H9 (cell line): ENCODE measurements at regions not wholly inside any gene's neighbourhood (a gene's known extent, or its start where the extent isn't known, plus 50 kb on each side); places are given as distances from the start of the nearest gene placed in this dataset.

Experiments used
- DNase-seq: peaks from one replicate; pipeline ENCODE4 v3.0.0-alpha.2; 2017
- H2AFZ ChIP-seq: one replicate; pipeline ENCODE4 v1.6.1; 2013; ENCODE audit warnings: mild to moderate bottlenecking, low read length, control low read depth, moderate library complexity
- H2AK5ac ChIP-seq: 2 replicates; pipeline ENCODE4 v1.6.1; 2013; ENCODE audit warnings: low read length, control low read depth, mixed read lengths; ENCODE audit not compliant: insufficient read length
- H2BK120ac ChIP-seq: one replicate; pipeline ENCODE4 v1.6.1; 2013; ENCODE audit warnings: low read depth, mild to moderate bottlenecking, low read length, control low read depth, inconsistent platforms; ENCODE audit not compliant: poor library complexity, severe bottlenecking
- H2BK12ac ChIP-seq: 2 replicates; pipeline ENCODE4 v1.6.1; 2013; ENCODE audit warnings: low read length, control low read depth, mixed read lengths, low read depth; ENCODE audit not compliant: insufficient read length
- H2BK15ac ChIP-seq: 2 replicates; pipeline ENCODE4 v1.6.1; 2013; ENCODE audit warnings: low read depth, low read length, control low read depth
- H2BK20ac ChIP-seq: one replicate; pipeline ENCODE4 v1.6.1; 2013; ENCODE audit warnings: low read depth, mild to moderate bottlenecking, low read length, control low read depth, inconsistent platforms; ENCODE audit not compliant: poor library complexity, severe bottlenecking
- H2BK5ac ChIP-seq: 2 replicates; pipeline ENCODE4 v1.6.1; 2013; ENCODE audit warnings: low read length, control low read depth, mixed read lengths; ENCODE audit not compliant: insufficient read length
- H3K14ac ChIP-seq: 2 replicates; pipeline ENCODE4 v1.6.1; 2013; ENCODE audit warnings: low read length, control low read depth; ENCODE audit not compliant: insufficient read depth
- H3K18ac ChIP-seq: 2 replicates; pipeline ENCODE4 v1.6.1; 2013; ENCODE audit warnings: low read depth, mild to moderate bottlenecking, mixed read lengths, low read length, control low read depth; ENCODE audit not compliant: insufficient read length
- H3K23ac ChIP-seq: 2 replicates; pipeline ENCODE4 v1.6.1; 2013; ENCODE audit warnings: low read length, control low read depth, mixed read lengths, low read depth; ENCODE audit not compliant: insufficient read length
- H3K23me2 ChIP-seq: 2 replicates; pipeline ENCODE4 v1.6.1; 2013; ENCODE audit warnings: low read depth, mild to moderate bottlenecking, mixed read lengths, low read length, control low read depth; ENCODE audit not compliant: insufficient read length, poor library complexity, severe bottlenecking
- H3K27ac ChIP-seq: 2 replicates; pipeline ENCODE4 v1.5.1; 2013; ENCODE audit warnings: low read length, control low read depth, mixed read lengths, low read depth; ENCODE audit not compliant: insufficient read length
- H3K27me3 ChIP-seq: 2 replicates; pipeline ENCODE4 v1.6.1; 2013; ENCODE audit warnings: low read length, control low read depth, inconsistent platforms; ENCODE audit not compliant: insufficient read depth
- H3K4ac ChIP-seq: 2 replicates; pipeline ENCODE4 v1.6.1; 2013; ENCODE audit warnings: low read depth, mild to moderate bottlenecking, control low read depth, inconsistent platforms, low read length, moderate library complexity
- H3K4me1 ChIP-seq: 2 replicates; pipeline ENCODE4 v1.6.1; 2013; ENCODE audit warnings: low read length, control low read depth, inconsistent platforms; ENCODE audit not compliant: insufficient read depth
- H3K4me2 ChIP-seq: 2 replicates; pipeline ENCODE4 v1.6.1; 2013; ENCODE audit warnings: low read length, control low read depth, mixed read lengths; ENCODE audit not compliant: insufficient read length, insufficient read depth
- H3K56ac ChIP-seq: 2 replicates; pipeline ENCODE4 v1.6.1; 2013; ENCODE audit warnings: low read depth, mild to moderate bottlenecking, mixed read lengths, low read length, control low read depth; ENCODE audit not compliant: insufficient read length
- H3K79me1 ChIP-seq: 2 replicates; pipeline ENCODE4 v1.6.1; 2013; ENCODE audit warnings: low read depth, mild to moderate bottlenecking, moderate library complexity, low read length, control low read depth, inconsistent platforms; ENCODE audit not compliant: insufficient read depth, poor library complexity, severe bottlenecking
- H3K79me2 ChIP-seq: 2 replicates; pipeline ENCODE4 v1.6.1; 2013; ENCODE audit warnings: low read length, control low read depth, inconsistent platforms; ENCODE audit not compliant: insufficient read depth
- H3K9ac ChIP-seq: 2 replicates; pipeline ENCODE4 v1.6.1; 2013; ENCODE audit warnings: low read length, control low read depth, mixed read lengths; ENCODE audit not compliant: insufficient read length; ENCODE audit errors: extremely low read depth
- H3K9me3 ChIP-seq: one replicate; pipeline ENCODE4 v1.6.1; 2013; ENCODE audit warnings: low read depth, low read length, inconsistent platforms; ENCODE audit not compliant: control insufficient read depth
- H3T11ph ChIP-seq: one replicate; pipeline ENCODE4 v1.6.1; 2013; ENCODE audit warnings: mild to moderate bottlenecking, low read length, control low read depth, inconsistent platforms
- H4K20me1 ChIP-seq: one replicate; pipeline ENCODE4 v1.6.1; 2013; ENCODE audit not compliant: control insufficient read depth, insufficient read length, insufficient read depth
- H4K5ac ChIP-seq: 2 replicates; pipeline ENCODE4 v1.6.1; 2013; ENCODE audit warnings: low read depth, mild to moderate bottlenecking, mixed read lengths, low read length, control low read depth; ENCODE audit not compliant: insufficient read length
- H4K8ac ChIP-seq: replicated peaks from 2 replicates; pipeline ENCODE4 v1.6.1; 2013; ENCODE audit warnings: low read length, control low read depth, mixed read lengths, low read depth; ENCODE audit not compliant: insufficient read length
- H4K91ac ChIP-seq: 2 replicates; pipeline ENCODE4 v1.6.1; 2013; ENCODE audit warnings: low read depth, mild to moderate bottlenecking, moderate library complexity, mixed read lengths, low read length, control low read depth; ENCODE audit not compliant: insufficient read length
- H3K27ac Mint-ChIP-seq, 3 experiments: 2 replicates in 2 of 3; 3 replicates in 1 of 3; pipeline ENCODE4 v1.8.0; 2020 to 2021; ENCODE audit warnings: mixed read lengths in 3 of 3, mild to moderate bottlenecking in 1 of 3, moderate library complexity in 1 of 3
- H3K27me3 Mint-ChIP-seq: 2 replicates; pipeline ENCODE4 v1.8.0; 2021; ENCODE audit warnings: low read depth, mild to moderate bottlenecking, moderate library complexity, mixed read lengths
- H3K36me3 Mint-ChIP-seq, 3 experiments: 2 replicates in 2 of 3; 3 replicates in 1 of 3; pipeline ENCODE4 v1.8.0; 2020 to 2021; ENCODE audit warnings: low read depth in 3 of 3, mixed read lengths in 3 of 3; ENCODE audit not compliant: insufficient read depth in 1 of 3
- H3K4me1 Mint-ChIP-seq, 2 experiments: 2 replicates each; pipeline ENCODE4 v1.8.0; 2020; ENCODE audit warnings: mixed read lengths in 2 of 2
- H3K4me3 Mint-ChIP-seq, 2 experiments: 2 replicates in 1 of 2; 3 replicates in 1 of 2; pipeline ENCODE4 v1.8.0; 2020 to 2021; ENCODE audit warnings: mild to moderate bottlenecking in 2 of 2, mixed read lengths in 2 of 2, moderate library complexity in 1 of 2
- H3K9me3 Mint-ChIP-seq, 2 experiments: 2 replicates in 1 of 2; 3 replicates in 1 of 2; pipeline ENCODE4 v1.8.0; 2020; ENCODE audit warnings: mild to moderate bottlenecking in 2 of 2, mixed read lengths in 2 of 2, moderate library complexity in 1 of 2
- CTCF ChIP-seq: fragments of 200-600 bp; sonication (generic); conservative IDR thresholded peaks from 3 replicates; pipeline ENCODE4 v1.8.0; 2021; ENCODE audit warnings: antibody characterized with exemption, mild to moderate bottlenecking
- WGBS: extraction: QIAGEN DNeasy Blood & Tissue Kit; methylation state at CpG from one replicate; pipeline ENCODE4 v1.1.7; 2013; ENCODE audit warnings: missing lambda C conversion rate, low lambda C conversion rate, mixed read lengths; ENCODE audit not compliant: insufficient read length; ENCODE audit errors: extremely low coverage; 5-methylcytosine and 5-hydroxymethylcytosine counted together

GRCh38 chr3:159280386-159281191, 478.7 kb downstream of the MFSD1 start:
- Mint-ChIP-seq H3K4me1 (no peaks in the 10 kb centered on the region), H3K4me3 (no peak overlapping the region), H3K9me3 (no peaks in the 10 kb centered on the region), H3K36me3 (no peaks in the 10 kb centered on the region), H3K27ac (no peak overlapping the region), H3K27me3 (peaks cover 9% of the 10 kb centered on the region)
- Histone ChIP-seq H3K56ac (no peak overlapping the region), H2BK12ac (no peak overlapping the region), H3K23ac (no peak overlapping the region), H4K8ac (no peak overlapping the region), H2AK5ac (no peak overlapping the region), H3K4me2 (no peak overlapping the region), H2BK5ac (no peak overlapping the region), H4K5ac (no peak overlapping the region), H3K4ac (no peak overlapping the region), H2BK120ac (no peak overlapping the region), H3K23me2 (no peaks in the 10 kb centered on the region), H3T11ph (no peak overlapping the region), H3K9me3 (no peaks in the 10 kb centered on the region), H3K79me2 (no peaks in the 10 kb centered on the region), H3K18ac (no peak overlapping the region), H2BK20ac (no peak overlapping the region), H3K14ac (no peak overlapping the region), H3K27ac (no peak overlapping the region), H2AFZ (no peak overlapping the region), H4K20me1 (no peaks in the 10 kb centered on the region), H3K79me1 (no peaks in the 10 kb centered on the region), H3K9ac (no peak overlapping the region), H2BK15ac (no peak overlapping the region), H3K27me3 (no peaks in the 10 kb centered on the region), H3K4me1 (no peaks in the 10 kb centered on the region), H4K91ac (no peak overlapping the region)
- no peak for TF ChIP-seq CTCF
- WGBS = no CpG with 5 or more reads among the region's 10 CpGs
- DNase-seq = no peak
